GM23338 (cell line): ENCODE measurements at regions not wholly inside any gene's neighbourhood (a gene's known extent, or its start where the extent isn't known, plus 50 kb on each side); places are given as distances from the start of the nearest gene placed in this dataset.
A peak's percentile ranks its signal among the peaks of the same experiment; 100 is the strongest.

Source experiments
- ATAC-seq: fragments of 200-7000 bp; cut with Tn5 transposase; 3 replicates; pipeline ENCODE4 v1.9.1; 2020
- DNase-seq: peaks from one replicate; pipeline ENCODE4 v3.0.0-alpha.2; 2015; ENCODE audit warnings: low spot score
- H2AFZ ChIP-seq: fragments of 200-600 bp; sonication (generic); 2 replicates; pipeline ENCODE4 v1.8.0; 2016; ENCODE audit warnings: antibody characterized with exemption, mild to moderate bottlenecking, moderate library complexity
- H3F3A ChIP-seq: fragments of 200-600 bp; sonication (generic); replicated peaks from 2 replicates; pipeline ENCODE4 v1.8.0; 2017; ENCODE audit warnings: antibody characterized with exemption, mixed run types, low read depth
- H3K27ac ChIP-seq: fragments of 200-600 bp; sonication (generic); 2 replicates; pipeline ENCODE4 v1.6.1; 2016; ENCODE audit warnings: low read depth
- H3K27me3 ChIP-seq: fragments of 200-600 bp; sonication (generic); 2 replicates; pipeline ENCODE4 v1.8.0; 2016; ENCODE audit warnings: mild to moderate bottlenecking, mixed run types, moderate library complexity; ENCODE audit not compliant: insufficient read depth
- H3K36me3 ChIP-seq: fragments of 200-600 bp; sonication (generic); 2 replicates; pipeline ENCODE4 v1.8.0; 2016; ENCODE audit warnings: mild to moderate bottlenecking; ENCODE audit not compliant: insufficient read depth
- H3K4me1 ChIP-seq: fragments of 200-600 bp; sonication (generic); 2 replicates; pipeline ENCODE4 v1.8.0; 2016; ENCODE audit warnings: mild to moderate bottlenecking, moderate library complexity; ENCODE audit not compliant: insufficient read depth
- H3K4me2 ChIP-seq: fragments of 200-600 bp; sonication (generic); 2 replicates; pipeline ENCODE4 v1.7.1; 2017; ENCODE audit warnings: mixed run types
- H3K4me3 ChIP-seq: fragments of 200-600 bp; sonication (generic); 2 replicates; pipeline ENCODE4 v1.6.1; 2016; ENCODE audit warnings: mixed run types
- H3K79me2 ChIP-seq: fragments of 200-600 bp; sonication (generic); replicated peaks from 2 replicates; pipeline ENCODE4 v1.8.0; 2017; ENCODE audit warnings: mild to moderate bottlenecking; ENCODE audit not compliant: insufficient read depth
- H3K9me2 ChIP-seq: fragments of 200-600 bp; sonication (generic); 2 replicates; pipeline ENCODE4 v1.8.0; 2017; ENCODE audit not compliant: insufficient read depth
- H4K20me1 ChIP-seq: fragments of 200-600 bp; sonication (generic); replicated peaks from 2 replicates; pipeline ENCODE4 v1.8.0; 2017; ENCODE audit warnings: mild to moderate bottlenecking; ENCODE audit not compliant: insufficient read depth
- H3K27ac Mint-ChIP-seq: 2 replicates; pipeline ENCODE4 v1.8.0; 2020; ENCODE audit warnings: inconsistent platforms, mild to moderate bottlenecking, moderate library complexity, mixed read lengths
- H3K27me3 Mint-ChIP-seq: 3 replicates; pipeline ENCODE4 v1.8.0; 2022; ENCODE audit warnings: low read depth, mild to moderate bottlenecking, moderate library complexity, mixed read lengths, inconsistent platforms; ENCODE audit not compliant: insufficient read depth, poor library complexity
- H3K36me3 Mint-ChIP-seq: 3 replicates; pipeline ENCODE4 v1.8.0; 2021; ENCODE audit warnings: low read depth, mild to moderate bottlenecking, inconsistent platforms, moderate library complexity, mixed read lengths
- H3K4me1 Mint-ChIP-seq: 3 replicates; pipeline ENCODE4 v1.8.0; 2020; ENCODE audit warnings: mild to moderate bottlenecking, inconsistent platforms, mixed read lengths
- H3K4me3 Mint-ChIP-seq: 3 replicates; pipeline ENCODE4 v1.8.0; 2021; ENCODE audit warnings: moderate library complexity, mild to moderate bottlenecking, inconsistent platforms, mixed read lengths
- H3K9me3 Mint-ChIP-seq: 3 replicates; pipeline ENCODE4 v1.8.0; 2020; ENCODE audit warnings: moderate library complexity, mild to moderate bottlenecking, inconsistent platforms, mixed read lengths
- CREB1 ChIP-seq: fragments of 250-450 bp; sonication (Bioruptor Pico); IDR thresholded peaks from 2 replicates; pipeline ENCODE4 v1.5.0; 2020; ENCODE audit warnings: low read depth, mild to moderate bottlenecking, moderate library complexity
- ETS1 ChIP-seq: IDR thresholded peaks from 2 replicates; pipeline ENCODE4 v1.6.1; 2016; ENCODE audit warnings: antibody characterized with exemption
- EZH2 ChIP-seq: fragments of 200-600 bp; sonication (generic); IDR thresholded peaks from one replicate; pipeline ENCODE4 v1.8.0; 2017; ENCODE audit warnings: antibody characterized with exemption, mild to moderate bottlenecking, low read depth; ENCODE audit not compliant: unreplicated experiment
- EZH2phosphoT487 ChIP-seq: fragments of 200-600 bp; sonication (generic); IDR thresholded peaks from one replicate; pipeline ENCODE4 v1.8.1; 2018; ENCODE audit warnings: antibody characterized with exemption; ENCODE audit not compliant: unreplicated experiment
- JUNB ChIP-seq: IDR thresholded peaks from one replicate; pipeline ENCODE4 v1.6.1; 2016; ENCODE audit warnings: antibody characterized with exemption; ENCODE audit not compliant: unreplicated experiment
- NANOG ChIP-seq: IDR thresholded peaks from 2 replicates; pipeline ENCODE4 v1.6.1; 2016; ENCODE audit warnings: antibody characterized with exemption, borderline replicate concordance
- POLR2AphosphoS5 ChIP-seq: IDR thresholded peaks from 2 replicates; pipeline ENCODE4 v1.6.1; 2016; ENCODE audit warnings: antibody characterized with exemption, low read depth
- REST ChIP-seq: IDR thresholded peaks from one replicate; pipeline ENCODE4 v1.6.1; 2018; ENCODE audit warnings: antibody characterized with exemption; ENCODE audit not compliant: unreplicated experiment
- STAT1 ChIP-seq: IDR thresholded peaks from one replicate; pipeline ENCODE4 v1.6.1; 2016; ENCODE audit warnings: antibody characterized with exemption; ENCODE audit not compliant: unreplicated experiment
- ZNF114 ChIP-seq: fragments of 250-450 bp; sonication (Bioruptor Pico); IDR thresholded peaks from 2 replicates; pipeline ENCODE4 v1.5.0; 2020; ENCODE audit warnings: mild to moderate bottlenecking, moderate library complexity
- ZNF331 ChIP-seq: fragments of 250-450 bp; sonication (Bioruptor Pico); IDR thresholded peaks from 2 replicates; pipeline ENCODE4 v1.5.0; 2020; ENCODE audit warnings: low read depth, mild to moderate bottlenecking, moderate library complexity
- TF ChIP-seq, protein P1 (sequence below): fragments of 250-450 bp; sonication (Bioruptor Pico); IDR thresholded peaks from 2 replicates; pipeline ENCODE4 v1.5.0; 2020; ENCODE audit warnings: mild to moderate bottlenecking, moderate library complexity
- TF ChIP-seq, protein P2 (sequence below), 2 experiments: fragments of 200-600 bp in 1 of 2; sonication (generic) in 1 of 2; conservative IDR thresholded peaks; 2 replicates each; pipeline versions ENCODE4 v1.5.1 to v1.6.1; 2016 to 2017; ENCODE audit warnings: antibody characterized with exemption in 2 of 2, low read depth in 2 of 2, mild to moderate bottlenecking in 2 of 2, moderate library complexity in 1 of 2

- Histone ChIP-seq H2AFZ (no peak overlapping the region), H3K27ac (no peak overlapping the region), H3K4me3 (no peak overlapping the region), H3K4me1 (peaks cover 25% of the 10 kb centered on the region), H3K4me2 (peak overlapping the region; percentile 14), H3F3A (no peaks in the 10 kb centered on the region), H4K20me1 (no peaks in the 10 kb centered on the region), H3K36me3 (no peaks in the 10 kb centered on the region; the same call in 1 of the 2 replicates), H3K79me2 (no peaks in the 10 kb centered on the region), H3K9me2 (peaks cover 8% of the 10 kb centered on the region; the same call in 1 of the 2 replicates), H3K27me3 (no peaks in the 10 kb centered on the region)
- peak overlapping the region; percentile 19; the same call in 1 of the 2 replicates for H3K27ac Mint-ChIP-seq
- peaks cover 2% of the 10 kb centered on the region for H3K27me3 Mint-ChIP-seq
- no peak for TF ChIP-seq ETS1
- no peak for TF ChIP-seq EZH2phosphoT487
- no peak for TF ChIP-seq CREB1 (CRISPR knock-in tag)
- no peak for TF ChIP-seq POLR2AphosphoS5
- TF ChIP-seq EZH2: no peak
- TF ChIP-seq JUNB: no peak
- TF ChIP-seq, protein P1, sequence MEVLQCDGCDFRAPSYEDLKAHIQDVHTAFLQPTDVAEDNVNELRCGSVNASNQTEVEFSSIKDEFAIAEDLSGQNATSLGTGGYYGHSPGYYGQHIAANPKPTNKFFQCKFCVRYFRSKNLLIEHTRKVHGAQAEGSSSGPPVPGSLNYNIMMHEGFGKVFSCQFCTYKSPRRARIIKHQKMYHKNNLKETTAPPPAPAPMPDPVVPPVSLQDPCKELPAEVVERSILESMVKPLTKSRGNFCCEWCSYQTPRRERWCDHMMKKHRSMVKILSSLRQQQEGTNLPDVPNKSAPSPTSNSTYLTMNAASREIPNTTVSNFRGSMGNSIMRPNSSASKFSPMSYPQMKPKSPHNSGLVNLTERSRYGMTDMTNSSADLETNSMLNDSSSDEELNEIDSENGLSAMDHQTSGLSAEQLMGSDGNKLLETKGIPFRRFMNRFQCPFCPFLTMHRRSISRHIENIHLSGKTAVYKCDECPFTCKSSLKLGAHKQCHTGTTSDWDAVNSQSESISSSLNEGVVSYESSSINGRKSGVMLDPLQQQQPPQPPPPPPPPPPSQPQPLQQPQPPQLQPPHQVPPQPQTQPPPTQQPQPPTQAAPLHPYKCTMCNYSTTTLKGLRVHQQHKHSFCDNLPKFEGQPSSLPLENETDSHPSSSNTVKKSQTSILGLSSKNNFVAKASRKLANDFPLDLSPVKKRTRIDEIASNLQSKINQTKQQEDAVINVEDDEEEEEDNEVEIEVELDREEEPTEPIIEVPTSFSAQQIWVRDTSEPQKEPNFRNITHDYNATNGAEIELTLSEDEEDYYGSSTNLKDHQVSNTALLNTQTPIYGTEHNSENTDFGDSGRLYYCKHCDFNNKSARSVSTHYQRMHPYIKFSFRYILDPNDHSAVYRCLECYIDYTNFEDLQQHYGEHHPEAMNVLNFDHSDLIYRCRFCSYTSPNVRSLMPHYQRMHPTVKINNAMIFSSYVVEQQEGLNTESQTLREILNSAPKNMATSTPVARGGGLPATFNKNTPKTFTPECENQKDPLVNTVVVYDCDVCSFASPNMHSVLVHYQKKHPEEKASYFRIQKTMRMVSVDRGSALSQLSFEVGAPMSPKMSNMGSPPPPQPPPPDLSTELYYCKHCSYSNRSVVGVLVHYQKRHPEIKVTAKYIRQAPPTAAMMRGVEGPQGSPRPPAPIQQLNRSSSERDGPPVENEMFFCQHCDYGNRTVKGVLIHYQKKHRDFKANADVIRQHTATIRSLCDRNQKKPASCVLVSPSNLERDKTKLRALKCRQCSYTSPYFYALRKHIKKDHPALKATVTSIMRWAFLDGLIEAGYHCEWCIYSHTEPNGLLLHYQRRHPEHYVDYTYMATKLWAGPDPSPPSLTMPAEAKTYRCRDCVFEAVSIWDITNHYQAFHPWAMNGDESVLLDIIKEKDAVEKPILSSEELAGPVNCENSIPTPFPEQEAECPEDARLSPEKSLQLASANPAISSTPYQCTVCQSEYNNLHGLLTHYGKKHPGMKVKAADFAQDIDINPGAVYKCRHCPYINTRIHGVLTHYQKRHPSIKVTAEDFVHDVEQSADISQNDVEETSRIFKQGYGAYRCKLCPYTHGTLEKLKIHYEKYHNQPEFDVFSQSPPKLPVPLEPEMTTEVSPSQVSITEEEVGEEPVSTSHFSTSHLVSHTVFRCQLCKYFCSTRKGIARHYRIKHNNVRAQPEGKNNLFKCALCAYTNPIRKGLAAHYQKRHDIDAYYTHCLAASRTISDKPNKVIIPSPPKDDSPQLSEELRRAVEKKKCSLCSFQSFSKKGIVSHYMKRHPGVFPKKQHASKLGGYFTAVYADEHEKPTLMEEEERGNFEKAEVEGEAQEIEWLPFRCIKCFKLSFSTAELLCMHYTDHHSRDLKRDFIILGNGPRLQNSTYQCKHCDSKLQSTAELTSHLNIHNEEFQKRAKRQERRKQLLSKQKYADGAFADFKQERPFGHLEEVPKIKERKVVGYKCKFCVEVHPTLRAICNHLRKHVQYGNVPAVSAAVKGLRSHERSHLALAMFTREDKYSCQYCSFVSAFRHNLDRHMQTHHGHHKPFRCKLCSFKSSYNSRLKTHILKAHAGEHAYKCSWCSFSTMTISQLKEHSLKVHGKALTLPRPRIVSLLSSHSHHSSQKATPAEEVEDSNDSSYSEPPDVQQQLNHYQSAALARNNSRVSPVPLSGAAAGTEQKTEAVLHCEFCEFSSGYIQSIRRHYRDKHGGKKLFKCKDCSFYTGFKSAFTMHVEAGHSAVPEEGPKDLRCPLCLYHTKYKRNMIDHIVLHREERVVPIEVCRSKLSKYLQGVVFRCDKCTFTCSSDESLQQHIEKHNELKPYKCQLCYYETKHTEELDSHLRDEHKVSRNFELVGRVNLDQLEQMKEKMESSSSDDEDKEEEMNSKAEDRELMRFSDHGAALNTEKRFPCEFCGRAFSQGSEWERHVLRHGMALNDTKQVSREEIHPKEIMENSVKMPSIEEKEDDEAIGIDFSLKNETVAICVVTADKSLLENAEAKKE (CRISPR knock-in tag): no peak
- no peak for TF ChIP-seq REST
- TF ChIP-seq NANOG: no peak
- no peak for TF ChIP-seq ZNF114 (CRISPR knock-in tag)
- TF ChIP-seq ZNF331 (CRISPR knock-in tag): no peak
- TF ChIP-seq, protein P2, sequence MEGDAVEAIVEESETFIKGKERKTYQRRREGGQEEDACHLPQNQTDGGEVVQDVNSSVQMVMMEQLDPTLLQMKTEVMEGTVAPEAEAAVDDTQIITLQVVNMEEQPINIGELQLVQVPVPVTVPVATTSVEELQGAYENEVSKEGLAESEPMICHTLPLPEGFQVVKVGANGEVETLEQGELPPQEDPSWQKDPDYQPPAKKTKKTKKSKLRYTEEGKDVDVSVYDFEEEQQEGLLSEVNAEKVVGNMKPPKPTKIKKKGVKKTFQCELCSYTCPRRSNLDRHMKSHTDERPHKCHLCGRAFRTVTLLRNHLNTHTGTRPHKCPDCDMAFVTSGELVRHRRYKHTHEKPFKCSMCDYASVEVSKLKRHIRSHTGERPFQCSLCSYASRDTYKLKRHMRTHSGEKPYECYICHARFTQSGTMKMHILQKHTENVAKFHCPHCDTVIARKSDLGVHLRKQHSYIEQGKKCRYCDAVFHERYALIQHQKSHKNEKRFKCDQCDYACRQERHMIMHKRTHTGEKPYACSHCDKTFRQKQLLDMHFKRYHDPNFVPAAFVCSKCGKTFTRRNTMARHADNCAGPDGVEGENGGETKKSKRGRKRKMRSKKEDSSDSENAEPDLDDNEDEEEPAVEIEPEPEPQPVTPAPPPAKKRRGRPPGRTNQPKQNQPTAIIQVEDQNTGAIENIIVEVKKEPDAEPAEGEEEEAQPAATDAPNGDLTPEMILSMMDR (conservative IDR thresholded peaks at IDR 0.05; ENCODE audit: low read depth in 2 of 2): no peak
- no peak for TF ChIP-seq STAT1
- ATAC-seq (no peak; the same call in 2 of the 3 replicates), DNase-seq (peak; percentile 18)
- peak overlapping the region; percentile 20; the same call in 1 of the 3 replicates for H3K4me3 Mint-ChIP-seq
- H3K36me3 Mint-ChIP-seq: peaks cover 6% of the 10 kb centered on the region; the same call in 2 of the 3 replicates
- H3K4me1 Mint-ChIP-seq: peaks cover 29% of the 10 kb centered on the region
- peaks cover 12% of the 10 kb centered on the region for H3K9me3 Mint-ChIP-seq
Measured at GRCh38 chr11:112634551-112634950, 326.7 kb upstream of the NCAM1 start.
